GM18511 (cell line): ENCODE measurements at regions not wholly inside any gene's neighbourhood (a gene's known extent, or its start where the extent isn't known, plus 50 kb on each side); places are given as distances from the start of the nearest gene placed in this dataset.
"Not testable (repeated sequence)": the region's sequence is repeated elsewhere in the genome, so short reads cannot be mapped to it uniquely, and the experiment has no call there.

Source experiments
- ATAC-seq: cut with Tn5 transposase; IDR thresholded peaks from one replicate; pipeline ENCODE4 v1.9.1; 2021; ENCODE audit warnings: mild to moderate bottlenecking, moderate library complexity; ENCODE audit not compliant: unreplicated experiment

DNA sequence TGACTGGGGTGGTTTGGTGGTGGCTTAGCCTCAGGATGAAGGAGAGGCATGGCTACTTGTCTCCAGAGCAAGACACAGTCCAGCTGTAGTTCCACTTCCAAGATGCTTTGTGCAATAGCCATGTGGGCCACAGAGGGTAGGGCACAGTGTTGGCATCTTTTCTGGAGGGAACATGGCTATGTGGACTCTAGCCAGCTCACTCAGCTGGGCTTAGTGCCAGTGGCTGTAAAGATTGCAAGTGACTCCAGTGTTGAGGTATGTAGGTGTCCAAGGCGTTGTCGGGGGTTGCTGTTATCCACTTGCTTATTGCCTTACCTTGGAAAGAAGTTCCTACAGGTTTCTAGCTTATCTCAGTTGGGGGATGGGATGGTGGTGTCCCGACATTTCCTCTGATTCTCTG lies 233.4 kb downstream of the CD109 start:
- ATAC-seq: no peak

DNA sequence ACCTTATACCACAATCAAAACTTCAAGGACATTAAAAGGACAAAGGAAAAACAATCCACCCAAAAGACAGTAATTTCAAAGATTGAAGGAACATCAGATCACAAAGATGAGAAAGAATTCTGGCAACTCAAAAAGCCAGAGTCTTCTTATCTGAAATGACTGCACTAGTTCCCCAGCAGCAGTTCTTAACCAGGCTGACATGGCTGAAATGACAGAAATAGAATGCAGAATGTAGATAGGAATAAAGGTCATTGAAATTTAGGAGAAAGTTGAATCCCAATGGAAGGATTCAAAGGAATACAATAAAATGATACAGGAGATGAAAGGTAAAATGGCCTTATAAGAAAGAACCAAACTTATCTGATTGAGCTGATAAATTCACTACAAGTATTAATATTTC lies 231.4 kb downstream of the CD109 start:
- no peak for ATAC-seq

- ATAC-seq: not testable (repeated sequence)
Measured at GRCh38 chr6:73925703-73926102, 229.7 kb downstream of the CD109 start.

DNA sequence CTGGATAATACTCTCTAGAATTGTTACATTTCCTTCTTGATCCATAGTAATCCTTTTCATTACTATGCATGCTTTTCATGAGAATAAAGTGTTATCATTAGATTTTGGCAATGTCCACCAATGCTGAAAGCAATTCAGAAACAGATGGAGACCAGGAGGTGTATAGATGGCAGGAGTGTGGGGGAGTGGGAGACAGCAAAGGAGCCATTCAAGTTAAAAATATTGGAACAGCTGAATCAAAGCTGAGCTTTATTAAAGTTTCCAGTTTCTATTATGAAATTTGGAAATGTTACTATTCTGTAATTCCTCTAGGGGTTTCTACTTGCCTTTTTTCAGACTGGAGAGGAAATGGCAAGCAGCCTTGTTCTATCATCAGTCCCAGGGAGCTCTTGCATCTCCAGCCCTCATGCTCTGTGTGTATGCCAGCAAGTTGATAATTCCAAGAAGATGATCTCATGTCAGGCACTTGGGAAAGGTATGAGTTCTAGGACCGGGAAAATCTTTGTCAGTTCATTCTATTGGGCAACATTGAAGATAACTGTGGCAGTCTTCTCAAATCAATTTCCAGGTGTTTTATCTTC lies 228.0 kb downstream of the CD109 start:
- no peak for ATAC-seq

DNA sequence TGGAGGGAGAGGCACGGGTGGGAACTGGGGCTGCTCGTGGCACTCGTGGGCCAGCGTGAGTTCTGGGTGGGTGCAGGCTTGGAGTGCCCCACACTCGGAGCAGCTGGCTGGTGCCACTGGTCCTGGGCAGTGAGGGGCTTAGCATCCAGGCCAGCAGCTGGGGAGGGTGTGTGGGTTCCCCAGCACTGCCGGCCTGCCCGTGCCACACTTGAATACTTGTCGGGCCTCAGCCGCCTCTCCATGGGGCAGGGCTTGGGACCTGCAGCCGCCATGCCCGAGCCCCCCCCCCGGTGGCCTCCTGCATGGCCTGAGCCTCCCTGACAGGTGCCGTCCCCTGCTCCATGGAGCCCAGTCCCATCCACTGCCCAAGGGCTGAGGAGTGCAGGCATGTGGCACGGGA lies 207.2 kb downstream of the CD109 start:
- ATAC-seq: no peak

DNA sequence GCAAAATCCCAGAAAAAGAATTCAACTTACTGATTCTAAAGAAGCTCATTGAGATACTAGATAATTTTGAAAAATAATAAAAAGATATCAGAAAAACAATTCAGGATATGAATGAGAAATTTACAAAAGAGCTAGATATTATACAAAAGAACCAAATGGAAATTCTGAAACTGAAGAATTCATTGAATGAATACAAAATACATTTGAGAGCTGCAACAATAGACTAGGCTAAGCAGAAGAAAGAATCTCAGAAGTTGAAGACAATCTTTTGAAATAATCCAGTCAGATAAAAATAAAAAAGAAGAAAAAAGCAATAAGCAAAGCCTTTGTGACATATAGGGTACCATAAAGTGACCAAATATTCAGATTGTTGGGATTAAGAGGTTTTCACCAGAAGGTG lies 206.0 kb downstream of the CD109 start:
- ATAC-seq: no peak

- ATAC-seq: no peak
Measured at GRCh38 chr6:73901311-73901710, 205.3 kb downstream of the CD109 start.

GRCh38 chr6:73898599-73898998 lies 202.6 kb downstream of the CD109 start:
- ATAC-seq: no peak

DNA sequence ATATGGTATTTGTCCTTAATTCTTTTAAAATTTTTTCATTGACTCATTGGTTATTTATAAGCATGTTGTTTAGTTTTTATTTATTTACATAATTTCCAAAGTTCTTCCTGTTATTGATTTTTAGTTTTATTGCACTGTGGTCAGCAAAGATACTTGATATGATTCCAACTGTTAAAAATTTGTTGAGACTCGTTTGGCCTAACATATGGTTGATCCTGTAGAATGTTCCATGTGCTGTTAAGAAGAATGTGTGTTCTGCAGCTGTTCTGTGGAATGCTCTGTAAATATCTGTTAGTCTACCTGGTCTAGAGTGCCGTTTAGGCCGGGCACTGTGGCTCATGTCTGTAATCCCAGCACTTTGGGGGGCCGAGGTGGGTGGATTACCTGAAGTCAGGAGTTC lies 197.7 kb downstream of the CD109 start:
- ATAC-seq: no peak

DNA sequence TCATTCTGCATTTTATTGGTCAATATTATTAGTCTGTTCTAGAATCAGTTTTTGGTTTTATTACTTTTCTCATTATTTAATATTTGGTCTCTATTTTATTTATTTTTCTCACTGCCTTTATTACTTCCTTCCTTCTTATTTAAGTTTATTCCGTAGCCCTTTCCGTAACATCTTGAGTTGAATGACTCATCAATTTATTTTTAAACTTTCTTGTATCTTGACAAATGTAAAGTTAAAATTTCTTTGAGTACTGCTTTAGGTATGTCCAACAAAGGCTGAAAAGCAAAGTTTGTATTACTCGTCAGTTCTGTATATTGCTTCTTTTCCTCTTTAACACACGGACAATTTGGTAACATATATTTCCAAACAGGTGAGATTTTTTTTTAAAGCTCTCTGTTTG lies 192.0 kb downstream of the CD109 start:
- no peak for ATAC-seq

DNA sequence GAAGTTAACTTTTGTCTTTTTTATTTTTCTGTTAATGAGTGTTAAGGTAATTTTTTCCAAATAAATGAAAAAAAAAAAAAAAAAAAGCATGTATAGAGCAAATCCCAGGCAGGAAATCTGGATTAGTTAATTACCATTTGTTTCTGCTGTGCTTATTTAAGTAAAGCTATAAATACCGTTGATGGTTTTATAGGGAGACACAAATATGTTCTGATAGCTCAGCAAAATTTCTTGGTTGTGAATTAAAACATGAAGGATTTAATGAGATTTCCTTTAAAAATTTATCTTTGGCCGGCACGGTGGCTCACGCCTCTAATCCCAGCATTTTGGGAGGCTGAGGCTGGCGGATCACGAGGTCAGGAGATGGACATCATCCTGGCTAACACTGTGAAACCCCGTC lies 189.4 kb downstream of the CD109 start:
- ATAC-seq: no peak

DNA sequence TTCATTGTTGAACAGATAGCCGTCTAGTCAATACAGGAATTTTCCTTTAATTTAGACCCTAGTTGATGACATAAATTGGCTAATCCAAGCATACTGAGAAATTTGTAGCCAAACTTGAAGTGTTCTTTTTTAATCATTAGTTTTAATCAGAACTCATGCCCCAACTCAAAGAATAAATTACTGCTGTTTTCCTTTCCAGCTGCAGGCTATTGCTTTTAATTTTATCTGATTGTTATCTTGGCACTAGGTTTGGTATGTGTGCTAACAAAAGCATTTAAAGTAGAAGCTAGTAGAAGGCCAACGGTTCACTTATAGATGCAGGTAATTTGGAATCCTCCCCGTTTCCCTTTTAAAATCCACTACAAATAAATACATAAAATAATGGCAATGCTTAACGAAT lies 188.5 kb downstream of the CD109 start:
- no peak for ATAC-seq

DNA sequence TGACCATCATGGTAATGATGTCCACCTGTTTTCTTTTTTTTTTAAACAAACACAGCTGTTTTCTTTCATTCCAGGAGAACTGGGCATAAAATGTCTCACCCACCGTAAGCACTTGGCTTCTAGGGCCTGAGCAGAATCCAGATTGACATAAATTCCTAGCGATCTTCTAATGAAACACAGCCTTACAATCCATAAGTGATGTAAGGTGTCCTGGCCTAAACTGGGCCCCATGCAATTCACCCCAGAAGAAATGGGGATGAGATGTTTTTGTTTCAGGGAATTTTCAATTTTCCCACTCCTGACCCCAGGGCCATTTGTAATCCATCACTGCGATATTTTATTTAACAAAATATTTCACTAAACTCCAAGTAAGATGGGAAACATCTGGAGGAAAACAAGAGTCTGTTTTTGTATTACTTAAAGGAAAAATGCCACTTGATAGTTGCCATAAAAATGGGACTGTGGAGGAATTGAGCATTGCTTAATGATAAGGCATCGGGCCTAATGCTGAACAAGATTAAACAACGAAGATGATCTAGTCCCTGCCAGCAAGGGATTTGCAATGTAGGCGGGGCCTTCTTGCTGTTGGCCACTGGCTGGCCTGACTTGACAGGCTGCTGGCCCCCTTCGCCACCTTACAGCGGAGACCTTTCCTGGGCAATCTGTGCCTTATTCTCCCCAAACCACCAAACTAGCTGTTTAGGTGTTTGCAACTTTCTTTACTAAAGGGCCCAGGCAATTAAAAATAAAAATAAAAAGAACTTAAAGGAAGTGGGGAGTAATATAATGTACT lies 183.7 kb downstream of the CD109 start:
- ATAC-seq: no peak

- no peak for ATAC-seq
Measured at GRCh38 chr6:73878403-73878802, 182.4 kb downstream of the CD109 start.
